CD4-positive, alpha-beta memory T cell (primary cell): ENCODE measurements at regions not wholly inside any gene's neighbourhood (a gene's known extent, or its start where the extent isn't known, plus 50 kb on each side); places are given as distances from the start of the nearest gene placed in this dataset.

Source experiments
- CTCF ChIA-PET: fragments of 350-600 bp; sonication (Branson Sonifier 250); formaldehyde crosslinking; loops from one replicate; lab custom pipeline; 2021; ENCODE audit warnings: inconsistent platforms; ENCODE audit not compliant: partially characterized antibody; lab: Charles Lee
- POLR2A ChIA-PET: fragments of 350-600 bp; sonication (Branson Sonifier 250); formaldehyde crosslinking; loops from one replicate; lab custom pipeline; 2021; ENCODE audit not compliant: partially characterized antibody; lab: Charles Lee
- DNase-seq, 5 donors: peaks; one replicate each; pipeline versions ENCODE4 v3.0.0 to v3.0.0-alpha.2; 2020 to 2022; ENCODE audit warnings: mixed read lengths in 1 of 5
- H3K27ac ChIP-seq: one replicate; pipeline ENCODE4 v1.7.0; 2013; ENCODE audit warnings: low read depth, low read length
- H3K27me3 ChIP-seq: 2 replicates; pipeline ENCODE4 v1.7.0; 2013; ENCODE audit warnings: mild to moderate bottlenecking, low read length, moderate library complexity; ENCODE audit not compliant: insufficient read depth
- H3K36me3 ChIP-seq: 2 replicates; pipeline ENCODE4 v1.7.0; 2013; ENCODE audit warnings: mild to moderate bottlenecking, low read length, moderate library complexity; ENCODE audit not compliant: insufficient read depth
- H3K4me1 ChIP-seq: 2 replicates; pipeline ENCODE4 v1.7.0; 2013; ENCODE audit warnings: mild to moderate bottlenecking, low read length, moderate library complexity; ENCODE audit not compliant: insufficient read depth
- H3K4me3 ChIP-seq, 2 donors: one replicate each; pipeline ENCODE4 v1.7.0; 2013; ENCODE audit warnings: low read length in 2 of 2, mild to moderate bottlenecking in 1 of 2
- H3K9me3 ChIP-seq, 2 donors: one replicate each; pipeline ENCODE4 v1.7.0; 2013; ENCODE audit warnings: low read length in 2 of 2, control low read depth in 1 of 2; ENCODE audit not compliant: control insufficient read depth in 1 of 2
- H3K27ac Mint-ChIP-seq, 7 donors: one replicate each; pipeline ENCODE4 v1.8.0; 2020 to 2021; ENCODE audit warnings: mixed read lengths in 7 of 7, mild to moderate bottlenecking in 6 of 7, inconsistent platforms in 3 of 7, moderate library complexity in 3 of 7
- H3K27me3 Mint-ChIP-seq, 2 donors: one replicate each; pipeline ENCODE4 v1.8.0; 2020 to 2021; ENCODE audit warnings: mixed read lengths in 2 of 2
- H3K36me3 Mint-ChIP-seq, 2 donors: one replicate each; pipeline ENCODE4 v1.8.0; 2020 to 2021; ENCODE audit warnings: mixed read lengths in 2 of 2, inconsistent platforms in 1 of 2, mild to moderate bottlenecking in 1 of 2
- H3K4me1 Mint-ChIP-seq, 4 donors: one replicate each; pipeline ENCODE4 v1.8.0; 2020 to 2021; ENCODE audit warnings: mixed read lengths in 4 of 4, mild to moderate bottlenecking in 1 of 4
- H3K4me3 Mint-ChIP-seq, 8 donors: one replicate each; pipeline ENCODE4 v1.8.0; 2020 to 2021; ENCODE audit warnings: mixed read lengths in 8 of 8, mild to moderate bottlenecking in 7 of 8, moderate library complexity in 6 of 8, inconsistent platforms in 3 of 8
- H3K9me3 Mint-ChIP-seq, 8 donors: one replicate each; pipeline ENCODE4 v1.8.0; 2020 to 2021; ENCODE audit warnings: mixed read lengths in 8 of 8, mild to moderate bottlenecking in 5 of 8, inconsistent platforms in 3 of 8, moderate library complexity in 1 of 8
- intact Hi-C: fragments of 100-400 bp; cut with micrococcal nuclease; formaldehyde crosslinking; loops from one replicate; pipeline ENCODE4 v1.15.1; 2023

- no peak overlapping the region for H3K4me3 ChIP-seq
- no peak overlapping the region for H3K4me3 Mint-ChIP-seq
- no peaks in the 10 kb centered on the region for H3K9me3 ChIP-seq
- no peak overlapping the region for H3K27ac Mint-ChIP-seq
- no peaks in the 10 kb centered on the region for H3K36me3 Mint-ChIP-seq
- intact Hi-C loops: no loop called here
- no peaks in the 10 kb centered on the region for H3K27me3 ChIP-seq
- H3K27me3 Mint-ChIP-seq: no peaks in the 10 kb centered on the region
- no peaks in the 10 kb centered on the region for H3K4me1 Mint-ChIP-seq
- H3K9me3 Mint-ChIP-seq: peaks cover 0 to 3% (median 0%) of the 10 kb centered on the region in 8 donors
- DNase-seq: no peak
- no peaks in the 10 kb centered on the region for H3K4me1 ChIP-seq
- no peak overlapping the region for H3K27ac ChIP-seq
- no peaks in the 10 kb centered on the region for H3K36me3 ChIP-seq
- ChIA-PET POLR2A (no interaction called here), CTCF (no interaction called here)
Measured at GRCh38 chr6:126941751-126942150, 176.7 kb upstream of the RSPO3 start.

- H3K27ac ChIP-seq: no peak overlapping the region
- Mint-ChIP-seq H3K4me1 (no peaks in the 10 kb centered on the region), H3K27me3 (no peaks in the 10 kb centered on the region), H3K4me3 (no peak overlapping the region), H3K9me3 (peaks cover 0 to 3% (median 0%) of the 10 kb centered on the region in 8 donors), H3K27ac (no peak overlapping the region), H3K36me3 (no peaks in the 10 kb centered on the region)
- ChIA-PET POLR2A (no interaction called here), CTCF (no interaction called here)
- intact Hi-C loops: no loop called here
- H3K4me3 ChIP-seq: no peak overlapping the region
- no peaks in the 10 kb centered on the region for H3K36me3 ChIP-seq
- no peaks in the 10 kb centered on the region for H3K27me3 ChIP-seq
- H3K4me1 ChIP-seq: no peaks in the 10 kb centered on the region
- H3K9me3 ChIP-seq: no peaks in the 10 kb centered on the region
- DNase-seq: no peak
Measured at GRCh38 chr6:126944512-126944911, 174.0 kb upstream of the RSPO3 start.

- intact Hi-C loops: no loop called here
- ChIA-PET CTCF (no interaction called here), POLR2A (no interaction called here)
- Histone ChIP-seq H3K36me3 (no peaks in the 10 kb centered on the region), H3K4me1 (no peaks in the 10 kb centered on the region), H3K27ac (no peak overlapping the region), H3K9me3 (no peaks in the 10 kb centered on the region), H3K27me3 (no peaks in the 10 kb centered on the region), H3K4me3 (no peak overlapping the region)
- H3K9me3 Mint-ChIP-seq: peaks cover 0 to 3% (median 0%) of the 10 kb centered on the region in 8 donors
- no peak overlapping the region for H3K4me3 Mint-ChIP-seq
- H3K36me3 Mint-ChIP-seq: no peaks in the 10 kb centered on the region
- H3K27me3 Mint-ChIP-seq: no peaks in the 10 kb centered on the region
- no peaks in the 10 kb centered on the region for H3K4me1 Mint-ChIP-seq
- no peak overlapping the region for H3K27ac Mint-ChIP-seq
- no peak for DNase-seq
Measured at GRCh38 chr6:126945150-126945685, 173.3 kb upstream of the RSPO3 start.

- DNase-seq: no peak
- no peaks in the 10 kb centered on the region for H3K9me3 ChIP-seq
- CTCF ChIA-PET: no interaction called here
- H3K27ac ChIP-seq: no peak overlapping the region
- Mint-ChIP-seq H3K27ac (no peak overlapping the region), H3K36me3 (no peaks in the 10 kb centered on the region), H3K4me1 (no peaks in the 10 kb centered on the region), H3K27me3 (no peaks in the 10 kb centered on the region), H3K4me3 (no peak overlapping the region), H3K9me3 (peaks cover 0 to 3% (median 0%) of the 10 kb centered on the region in 8 donors)
- H3K36me3 ChIP-seq: no peaks in the 10 kb centered on the region
- H3K4me1 ChIP-seq: no peaks in the 10 kb centered on the region
- POLR2A ChIA-PET: no interaction called here
- H3K27me3 ChIP-seq: no peaks in the 10 kb centered on the region
- no peak overlapping the region for H3K4me3 ChIP-seq
- intact Hi-C loops: no loop called here
Measured at GRCh38 chr6:126945812-126946360, 172.6 kb upstream of the RSPO3 start.

GRCh38 chr6:126947070-126947469 is 171.4 kb upstream of the RSPO3 start:
- no peaks in the 10 kb centered on the region for H3K4me1 ChIP-seq
- no peak overlapping the region for H3K27ac ChIP-seq
- intact Hi-C loops: no loop called here
- Mint-ChIP-seq H3K4me1 (no peaks in the 10 kb centered on the region), H3K4me3 (no peak overlapping the region), H3K36me3 (no peaks in the 10 kb centered on the region), H3K9me3 (peaks cover 0 to 3% (median 0%) of the 10 kb centered on the region in 8 donors), H3K27me3 (no peaks in the 10 kb centered on the region), H3K27ac (no peak overlapping the region)
- no peaks in the 10 kb centered on the region for H3K36me3 ChIP-seq
- no peaks in the 10 kb centered on the region for H3K9me3 ChIP-seq
- H3K4me3 ChIP-seq: no peak overlapping the region
- ChIA-PET POLR2A (no interaction called here), CTCF (no interaction called here)
- no peak for DNase-seq
- H3K27me3 ChIP-seq: no peaks in the 10 kb centered on the region

GRCh38 chr6:126949786-126950185 is 168.7 kb upstream of the RSPO3 start:
- H3K27me3 Mint-ChIP-seq: no peaks in the 10 kb centered on the region
- Histone ChIP-seq H3K36me3 (no peaks in the 10 kb centered on the region), H3K9me3 (no peaks in the 10 kb centered on the region), H3K27ac (no peak overlapping the region), H3K4me1 (no peaks in the 10 kb centered on the region), H3K4me3 (no peak overlapping the region), H3K27me3 (no peaks in the 10 kb centered on the region)
- intact Hi-C loops: no loop called here
- H3K4me3 Mint-ChIP-seq: no peak overlapping the region
- no peak overlapping the region for H3K27ac Mint-ChIP-seq
- no peak for DNase-seq
- H3K4me1 Mint-ChIP-seq: no peaks in the 10 kb centered on the region
- ChIA-PET POLR2A (no interaction called here), CTCF (no interaction called here)
- H3K9me3 Mint-ChIP-seq: no peaks in the 10 kb centered on the region
- no peaks in the 10 kb centered on the region for H3K36me3 Mint-ChIP-seq

- Histone ChIP-seq H3K9me3 (no peaks in the 10 kb centered on the region), H3K36me3 (no peaks in the 10 kb centered on the region), H3K27me3 (no peaks in the 10 kb centered on the region), H3K4me1 (no peaks in the 10 kb centered on the region), H3K4me3 (no peak overlapping the region), H3K27ac (no peak overlapping the region)
- ChIA-PET POLR2A (no interaction called here), CTCF (no interaction called here)
- intact Hi-C loops: no loop called here
- H3K27me3 Mint-ChIP-seq: no peaks in the 10 kb centered on the region
- peaks cover 0 to 2% (median 0%) of the 10 kb centered on the region in 8 donors for H3K9me3 Mint-ChIP-seq
- H3K4me1 Mint-ChIP-seq: no peaks in the 10 kb centered on the region
- H3K36me3 Mint-ChIP-seq: no peaks in the 10 kb centered on the region
- no peak for DNase-seq
- H3K4me3 Mint-ChIP-seq: no peak overlapping the region
- H3K27ac Mint-ChIP-seq: no peak overlapping the region
Measured at GRCh38 chr6:126955621-126956020, 162.8 kb upstream of the RSPO3 start.
